PC-3 (cell line): ENCODE measurements at regions not wholly inside any gene's neighbourhood (a gene's known extent, or its start where the extent isn't known, plus 50 kb on each side); places are given as distances from the start of the nearest gene placed in this dataset.

Source experiments
- ATAC-seq: fragments of 200-7000 bp; cut with Tn5 transposase; 2 replicates; pipeline ENCODE4 v1.9.1; 2020; ENCODE audit warnings: mild to moderate bottlenecking, moderate library complexity
- BruUV-seq: library from RNA; stranded (reverse); fragments of 400-500 nt; replicated peaks from 2 replicates; lab custom pipeline; 2021; lab: Mats Ljungman, UMichigan
- CTCF ChIA-PET: fragments of 300-600 bp; sonication (Branson Sonifier 250); formaldehyde crosslinking; loops from one replicate; lab custom pipeline; 2022; ENCODE audit warnings: antibody characterized with exemption; lab: Charles Lee
- POLR2A ChIA-PET: fragments of 300-600 bp; sonication (Branson Sonifier 250); formaldehyde crosslinking; loops from one replicate; lab custom pipeline; 2022; ENCODE audit warnings: antibody characterized with exemption; ENCODE audit not compliant: unreplicated experiment; lab: Charles Lee
- DNase-seq: peaks from one replicate; pipeline ENCODE4 v3.0.0-alpha.2; 2015
- H2AFZ ChIP-seq: fragments of 300-600 bp; sonication (generic); 2 replicates; pipeline ENCODE4 v1.6.0; 2016; ENCODE audit warnings: antibody characterized with exemption, low read length
- H3F3A ChIP-seq: fragments of 300-600 bp; sonication (generic); one replicate; pipeline ENCODE4 v1.6.0; 2017; ENCODE audit warnings: antibody characterized with exemption, low read length, control low read depth, mild to moderate bottlenecking; ENCODE audit not compliant: unreplicated experiment
- H3K27ac ChIP-seq: fragments of 300-600 bp; sonication (generic); 2 replicates; pipeline ENCODE4 v1.5.1; 2016; ENCODE audit warnings: mild to moderate bottlenecking, low read length
- H3K27me3 ChIP-seq: fragments of 300-600 bp; sonication (generic); 2 replicates; pipeline ENCODE4 v1.6.1; 2016; ENCODE audit warnings: low read length, mixed read lengths
- H3K36me3 ChIP-seq: fragments of 300-600 bp; sonication (generic); 2 replicates; pipeline ENCODE4 v1.6.1; 2016; ENCODE audit warnings: low read depth, mixed run types, low read length, mixed read lengths
- H3K4me1 ChIP-seq: fragments of 300-600 bp; sonication (generic); 2 replicates; pipeline ENCODE4 v1.5.1; 2016; ENCODE audit warnings: low read length; ENCODE audit not compliant: insufficient read depth
- H3K4me2 ChIP-seq: fragments of 300-600 bp; sonication (generic); 2 replicates; pipeline ENCODE4 v1.6.0; 2016; ENCODE audit warnings: low read length
- H3K4me3 ChIP-seq: fragments of 300-600 bp; sonication (generic); 2 replicates; pipeline ENCODE4 v1.5.1; 2016; ENCODE audit warnings: mild to moderate bottlenecking, low read length, mixed read lengths
- H3K79me2 ChIP-seq: fragments of 300-600 bp; sonication (generic); 2 replicates; pipeline ENCODE4 v1.6.1; 2017; ENCODE audit warnings: low read length, mixed read lengths
- H3K9ac ChIP-seq: fragments of 300-600 bp; sonication (generic); 2 replicates; pipeline ENCODE4 v1.6.0; 2016; ENCODE audit warnings: mild to moderate bottlenecking, low read length
- H3K9me2 ChIP-seq: fragments of 300-600 bp; sonication (generic); replicated peaks from 2 replicates; pipeline ENCODE4 v1.6.1; 2016; ENCODE audit warnings: mixed run types, low read length, mixed read lengths
- H3K9me3 ChIP-seq: fragments of 300-600 bp; sonication (generic); 2 replicates; pipeline ENCODE4 v1.6.1; 2016; ENCODE audit warnings: low read length, mixed read lengths
- H4K20me1 ChIP-seq: fragments of 300-600 bp; sonication (generic); 2 replicates; pipeline ENCODE4 v1.6.1; 2016; ENCODE audit warnings: low read length, mixed read lengths
- CTCF ChIP-seq: fragments of 300-600 bp; sonication (generic); conservative IDR thresholded peaks from 2 replicates; pipeline ENCODE4 v1.5.1; 2017; ENCODE audit warnings: antibody characterized with exemption, low read depth, mild to moderate bottlenecking, low read length
- EZH2 ChIP-seq: fragments of 300-600 bp; sonication (generic); IDR thresholded peaks from one replicate; pipeline ENCODE4 v1.6.1; 2017; ENCODE audit warnings: antibody characterized with exemption, mild to moderate bottlenecking, low read length; ENCODE audit not compliant: unreplicated experiment
- EZH2phosphoT487 ChIP-seq: fragments of 300-600 bp; sonication (generic); IDR thresholded peaks from 2 replicates; pipeline ENCODE4 v1.6.1; 2018; ENCODE audit warnings: mild to moderate bottlenecking, antibody characterized with exemption, low read length, borderline replicate concordance
- intact Hi-C: fragments of 100-400 bp; cut with micrococcal nuclease; formaldehyde crosslinking; loops from 2 replicates; pipeline ENCODE4 v1.9.0; 2023

GRCh38 chr4:96355414-96355813, 515.5 kb downstream of the PDHA2 start:
- ATAC-seq (no peak), DNase-seq (no peak)
- no TSS peak for BruUV-seq
- Histone ChIP-seq H3K27ac (no peak overlapping the region), H3K4me1 (no peaks in the 10 kb centered on the region), H3K4me3 (no peak overlapping the region), H3K9me2 (no peaks in the 10 kb centered on the region), H3K36me3 (no peaks in the 10 kb centered on the region), H3K27me3 (no peaks in the 10 kb centered on the region), H2AFZ (no peak overlapping the region), H3F3A (no peaks in the 10 kb centered on the region), H4K20me1 (no peaks in the 10 kb centered on the region), H3K9ac (no peak overlapping the region), H3K9me3 (no peaks in the 10 kb centered on the region), H3K79me2 (no peaks in the 10 kb centered on the region), H3K4me2 (no peak overlapping the region)
- ChIA-PET POLR2A (no interaction called here), CTCF (no interaction called here)
- intact Hi-C loops = loop anchor here (10.0 kb wide), 3 partner anchors 531 to 1191 kb away; partner anchors contain the start of gene UNC5C
- no peak for TF ChIP-seq CTCF
- TF ChIP-seq EZH2phosphoT487 = no peak
- TF ChIP-seq EZH2 = no peak

DNA sequence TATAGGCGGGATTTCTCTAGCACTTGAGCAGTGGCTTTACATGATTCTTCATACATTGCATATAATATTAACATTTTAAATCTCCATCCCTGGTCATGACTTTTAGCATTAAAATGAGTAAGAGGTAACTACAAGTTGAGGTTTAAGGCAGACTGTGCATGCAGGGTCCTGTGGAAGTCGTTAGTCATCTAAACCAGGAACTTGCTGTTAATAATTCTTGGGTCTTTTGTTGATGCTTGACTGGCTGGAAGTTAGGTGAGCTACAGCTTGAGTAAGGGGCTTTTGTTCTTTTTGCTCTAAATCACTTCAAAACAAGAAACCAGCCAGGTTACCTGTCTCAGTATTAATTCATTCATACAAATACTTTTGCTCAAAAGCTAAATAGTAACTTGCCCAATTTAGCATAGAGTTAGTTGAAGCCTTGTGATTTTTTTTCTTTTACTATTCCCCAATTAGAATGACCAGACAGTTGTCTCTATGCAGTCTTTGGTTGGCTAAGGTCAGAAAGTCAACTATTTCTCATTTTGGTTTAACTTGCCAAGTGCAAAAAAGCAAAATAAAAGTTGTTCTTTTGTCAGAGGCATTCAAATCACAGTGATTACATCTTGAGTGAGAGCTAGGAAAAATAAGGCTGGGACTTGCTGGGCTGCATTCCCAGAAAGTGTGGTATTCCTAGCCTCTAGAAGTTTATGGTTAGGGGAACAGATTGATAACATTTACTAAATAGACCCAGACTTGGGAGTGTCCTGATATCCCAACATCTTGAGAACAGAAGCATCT, 516.9 kb downstream of the PDHA2 start:
- Histone ChIP-seq H3K36me3 (no peaks in the 10 kb centered on the region), H3F3A (no peaks in the 10 kb centered on the region), H3K9me2 (no peaks in the 10 kb centered on the region), H4K20me1 (no peaks in the 10 kb centered on the region), H3K27ac (no peak overlapping the region), H3K27me3 (no peaks in the 10 kb centered on the region), H2AFZ (no peak overlapping the region), H3K79me2 (no peaks in the 10 kb centered on the region), H3K4me2 (no peak overlapping the region), H3K4me3 (no peak overlapping the region), H3K4me1 (no peaks in the 10 kb centered on the region), H3K9ac (no peak overlapping the region), H3K9me3 (no peaks in the 10 kb centered on the region)
- DNase-seq (no peak), ATAC-seq (no peak)
- intact Hi-C loops = loop anchor here (10.0 kb wide), 3 partner anchors 532 to 1192 kb away; partner anchors contain the start of gene UNC5C
- ChIA-PET CTCF (no interaction called here), POLR2A (no interaction called here)
- BruUV-seq = no TSS peak
- no peak for TF ChIP-seq EZH2phosphoT487

DNA sequence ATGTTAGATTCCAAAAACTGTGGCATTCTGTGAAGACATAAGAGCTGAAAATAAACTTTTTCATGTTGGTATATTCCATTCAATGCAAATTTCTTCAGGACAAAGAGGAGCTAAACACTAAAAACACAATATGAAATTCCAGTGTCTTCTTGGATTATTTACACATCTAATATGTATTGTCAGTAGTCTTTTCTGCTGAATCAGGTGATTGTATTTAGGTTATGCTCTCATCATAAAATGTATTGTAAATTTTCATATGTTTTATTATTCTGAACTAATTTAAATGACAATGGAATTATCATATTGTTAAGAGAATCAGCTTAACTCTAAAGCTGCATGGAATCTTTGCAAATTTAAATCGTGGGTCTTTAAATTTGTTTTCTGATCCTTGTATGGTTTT, 526.7 kb downstream of the PDHA2 start:
- H3K27me3 ChIP-seq = no peaks in the 10 kb centered on the region
- H3K4me3 ChIP-seq = no peak overlapping the region
- no peaks in the 10 kb centered on the region for H3K9me3 ChIP-seq
- no peaks in the 10 kb centered on the region for H3K4me1 ChIP-seq
- no peaks in the 10 kb centered on the region for H3K9me2 ChIP-seq
- ATAC-seq (no peak), DNase-seq (no peak)
- H3K4me2 ChIP-seq = no peak overlapping the region
- H3K36me3 ChIP-seq = no peaks in the 10 kb centered on the region
- intact Hi-C loops = no loop called here
- no peaks in the 10 kb centered on the region for H3F3A ChIP-seq
- ChIA-PET POLR2A (no interaction called here), CTCF (interaction anchor here (0.5 kb wide), 1 partner anchor 758 kb away, joined by 3 read pairs; no protein-coding TSS in a partner anchor)
- H3K9ac ChIP-seq = no peak overlapping the region
- no TSS peak for BruUV-seq
- no peaks in the 10 kb centered on the region for H3K79me2 ChIP-seq
- H3K27ac ChIP-seq = no peak overlapping the region
- TF ChIP-seq EZH2phosphoT487 (no peak), EZH2 (no peak)
- H2AFZ ChIP-seq = no peak overlapping the region
- no peaks in the 10 kb centered on the region for H4K20me1 ChIP-seq
